Kidney (tissue), 13 donors: ENCODE measurements at regions not wholly inside any gene's neighbourhood (a gene's known extent, or its start where the extent isn't known, plus 50 kb on each side); places are given as distances from the start of the nearest gene placed in this dataset.

Source experiments
- DNase-seq, 5 donors: peaks; one replicate each; pipeline ENCODE4 v3.0.0-alpha.2; 2013 to 2020
- FAIRE-seq: peaks from 2 replicates; lab custom pipeline; 2012; peaks lifted over from hg19 to GRCh38; lab: Jason Lieb, UNC
- H3K27ac ChIP-seq, 2 donors: one replicate each; pipeline ENCODE4 v1.7.0; 2013; ENCODE audit warnings: low read depth in 2 of 2, low read length in 2 of 2, inconsistent platforms in 1 of 2
- H3K27me3 ChIP-seq: one replicate; pipeline ENCODE4 v1.7.1; 2013; ENCODE audit warnings: low read length, inconsistent platforms; ENCODE audit not compliant: control insufficient read depth, insufficient read depth
- H3K36me3 ChIP-seq, 3 donors: one replicate each; pipeline versions ENCODE4 v1.7.0 to v1.7.1; 2013; ENCODE audit warnings: low read length in 3 of 3, control low read depth in 1 of 3, inconsistent platforms in 1 of 3; ENCODE audit not compliant: insufficient read depth in 3 of 3, control insufficient read depth in 2 of 3
- H3K4me1 ChIP-seq, 3 donors: one replicate each; pipeline versions ENCODE4 v1.7.0 to v1.7.1; 2013; ENCODE audit warnings: low read length in 3 of 3, inconsistent platforms in 1 of 3, low read depth in 1 of 3; ENCODE audit not compliant: control insufficient read depth in 2 of 3, insufficient read depth in 2 of 3
- H3K4me3 ChIP-seq, 3 donors: one replicate each; pipeline versions ENCODE4 v1.7.0 to v1.8.1; 2013; ENCODE audit warnings: low read length in 3 of 3, control low read depth in 1 of 3, inconsistent platforms in 1 of 3
- H3K9ac ChIP-seq, 3 donors: one replicate each; pipeline versions ENCODE4 v1.7.0 to v1.7.1; 2013; ENCODE audit warnings: low read length in 3 of 3, control low read depth in 1 of 3, inconsistent platforms in 1 of 3
- H3K9me3 ChIP-seq, 3 donors: one replicate each; pipeline versions ENCODE4 v1.7.0 to v1.7.1; 2013; ENCODE audit warnings: low read length in 3 of 3, control low read depth in 1 of 3, inconsistent platforms in 1 of 3; ENCODE audit not compliant: control insufficient read depth in 2 of 3, insufficient read depth in 1 of 3
- CTCF ChIP-seq: IDR thresholded peaks from 3 replicates; pipeline ENCODE4 v1.5.1; 2012; ENCODE audit warnings: mild to moderate bottlenecking, moderate library complexity, borderline replicate concordance; ENCODE audit not compliant: insufficient read depth; ENCODE audit errors: extremely low read depth
- intact Hi-C: fragments of 100-400 bp; cut with DNase I; formaldehyde crosslinking; loops from one replicate; pipeline ENCODE4 v1.11.1; 2022
- donor health status: control.
- donor health status: control.
- donor health status: control.
- donor health status: control.
- donor health status: control.
- donor health status: DM: yes; HTN: yes; CAD: no.
- donor health status: Normal renal cell carcinoma (clear cell type).

- TF ChIP-seq CTCF: no peak
- DNase-seq: no peak
- intact Hi-C loops: no loop called here
- Histone ChIP-seq H3K27me3 (no peaks in the 10 kb centered on the region), H3K4me3 (no peak overlapping the region), H3K9ac (no peak overlapping the region), H3K4me1 (peaks cover 0 to 2% (median 0%) of the 10 kb centered on the region in 3 donors), H3K36me3 (no peaks in the 10 kb centered on the region), H3K9me3 (peaks cover 0 to 7% (median 0%) of the 10 kb centered on the region in 3 donors), H3K27ac (no peak overlapping the region)
- no peak for FAIRE-seq
Measured at GRCh38 chr17:74015990-74016389, 187.5 kb upstream of the RPL38 start.

GRCh38 chr17:74016461-74016860 lies 187.0 kb upstream of the RPL38 start:
- no peaks in the 10 kb centered on the region for H3K27me3 ChIP-seq
- H3K4me1 ChIP-seq: peaks cover 0 to 2% (median 0%) of the 10 kb centered on the region in 3 donors
- no peak overlapping the region for H3K4me3 ChIP-seq
- intact Hi-C loops: no loop called here
- H3K36me3 ChIP-seq: no peaks in the 10 kb centered on the region
- TF ChIP-seq CTCF: no peak
- no peak overlapping the region for H3K9ac ChIP-seq
- H3K9me3 ChIP-seq: peaks cover 0 to 7% (median 0%) of the 10 kb centered on the region in 3 donors
- H3K27ac ChIP-seq: no peak overlapping the region
- DNase-seq: no peak
- FAIRE-seq: no peak

- Histone ChIP-seq H3K27me3 (no peaks in the 10 kb centered on the region), H3K4me3 (no peak overlapping the region), H3K9me3 (peaks cover 0 to 7% (median 0%) of the 10 kb centered on the region in 3 donors), H3K4me1 (peaks cover 0 to under 1% (median 0%) of the 10 kb centered on the region in 3 donors), H3K27ac (no peak overlapping the region), H3K36me3 (no peaks in the 10 kb centered on the region), H3K9ac (no peak overlapping the region)
- DNase-seq (no peak), FAIRE-seq (no peak)
- intact Hi-C loops: no loop called here
- no peak for TF ChIP-seq CTCF
Measured at GRCh38 chr17:74017466-74017865, 186.0 kb upstream of the RPL38 start.

GRCh38 chr17:74018115-74018514 lies 185.4 kb upstream of the RPL38 start:
- H3K9me3 ChIP-seq: peaks cover 0 to 7% (median 0%) of the 10 kb centered on the region in 3 donors
- H3K9ac ChIP-seq: no peak overlapping the region
- H3K4me1 ChIP-seq: no peaks in the 10 kb centered on the region
- no peak overlapping the region for H3K27ac ChIP-seq
- TF ChIP-seq CTCF: no peak
- intact Hi-C loops: no loop called here
- H3K4me3 ChIP-seq: no peak overlapping the region
- no peak for FAIRE-seq
- no peak for DNase-seq
- no peaks in the 10 kb centered on the region for H3K27me3 ChIP-seq
- no peaks in the 10 kb centered on the region for H3K36me3 ChIP-seq
